ENCODE measurements at regions not wholly inside any gene's neighbourhood (a gene's known extent, or its start where the extent isn't known, plus 50 kb on each side); places are given as distances from the start of the nearest gene placed in this dataset.

DNA sequence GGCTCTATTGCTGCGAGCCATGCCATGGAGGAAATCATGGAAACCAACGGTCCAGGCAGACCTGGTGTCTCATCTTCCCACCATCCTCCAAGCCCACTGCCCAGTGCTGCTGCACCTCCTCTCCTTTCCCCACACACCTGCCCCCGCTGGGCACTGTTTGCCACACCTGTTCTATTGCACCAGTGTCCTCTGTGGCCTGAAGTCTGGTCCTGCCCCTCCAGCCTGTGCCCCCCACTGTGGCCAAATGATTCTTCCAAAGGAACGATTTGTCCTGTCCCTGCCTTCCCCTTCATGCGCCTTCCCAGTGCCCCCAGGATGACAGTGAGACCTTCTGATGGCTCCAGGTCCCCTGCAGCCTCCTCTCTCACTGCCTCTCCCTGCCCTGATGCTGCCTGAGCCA is 101.9 kb upstream of the TWIST2 start:
- Histone ChIP-seq H2BK120ac (ENCODE audit: insufficient read depth, low read length, poor library complexity) (no peak overlapping the region), H4K12ac (ENCODE audit: low read depth, low read length) (no peak overlapping the region), H3K27ac (ENCODE audit: low read depth, low read length) (no peak overlapping the region), H2AK5ac (ENCODE audit: low read length) (no peak overlapping the region), H2BK12ac (ENCODE audit: low read length) (no peak overlapping the region), H2BK5ac (ENCODE audit: low read depth, low read length, poor library complexity) (no peak overlapping the region), H2AFZ (ENCODE audit: insufficient read depth, low read length, poor library complexity) (no peak overlapping the region), H3K36me3 (ENCODE audit: control insufficient read depth in 1 of 2, insufficient read depth in 2 of 2, low read length in 2 of 2) (no peaks in the 10 kb centered on the region), H3K14ac (ENCODE audit: low read length) (no peak overlapping the region), H3K9ac (ENCODE audit: low read length) (no peak overlapping the region), H3K9me3 (ENCODE audit: insufficient read depth, low read depth, low read length) (peaks cover 39% of the 10 kb centered on the region), H4K91ac (ENCODE audit: low read depth, low read length) (no peak overlapping the region), H3K27me3 (ENCODE audit: insufficient read depth, low read length) (peaks cover 3% of the 10 kb centered on the region), H3K23ac (ENCODE audit: low read length) (no peak overlapping the region), H3K4me1 (ENCODE audit: control insufficient read depth in 1 of 2, insufficient read depth in 2 of 2, low read length in 2 of 2) (no peaks in the 10 kb centered on the region), H3K79me1 (ENCODE audit: low read length) (no peaks in the 10 kb centered on the region), H3K4me2 (ENCODE audit: low read length) (no peak overlapping the region), H3K4ac (ENCODE audit: low read depth, low read length) (no peak overlapping the region), H3K4me3 (ENCODE audit: low read depth, low read length) (no peak overlapping the region), H4K8ac (ENCODE audit: low read depth, low read length) (no peak overlapping the region), H3K18ac (ENCODE audit: low read length) (no peak overlapping the region), H3K79me2 (ENCODE audit: control insufficient read depth, insufficient read depth, low read length, poor library complexity) (no peaks in the 10 kb centered on the region)
- DNase-seq: no peak
- WGBS (ENCODE audit: extremely low coverage, insufficient coverage, insufficient read length): no CpG with 5 or more reads among the region's 5 CpGs

GRCh38 chr2:238747114-238747513 is 100.8 kb upstream of the TWIST2 start:
- Histone ChIP-seq H3K18ac (ENCODE audit: low read length) (no peak overlapping the region), H2BK5ac (ENCODE audit: low read depth, low read length, poor library complexity) (no peak overlapping the region), H3K36me3 (ENCODE audit: control insufficient read depth in 1 of 2, insufficient read depth in 2 of 2, low read length in 2 of 2) (no peaks in the 10 kb centered on the region), H2AFZ (ENCODE audit: insufficient read depth, low read length, poor library complexity) (no peak overlapping the region), H2BK12ac (ENCODE audit: low read length) (no peak overlapping the region), H3K4me3 (ENCODE audit: low read depth, low read length) (no peak overlapping the region), H2BK120ac (ENCODE audit: insufficient read depth, low read length, poor library complexity) (no peak overlapping the region), H2AK5ac (ENCODE audit: low read length) (no peak overlapping the region), H3K27ac (ENCODE audit: low read depth, low read length) (no peak overlapping the region), H4K8ac (ENCODE audit: low read depth, low read length) (no peak overlapping the region), H3K9me3 (ENCODE audit: insufficient read depth, low read depth, low read length) (peaks cover 33% of the 10 kb centered on the region), H3K27me3 (ENCODE audit: insufficient read depth, low read length) (peaks cover 3% of the 10 kb centered on the region), H3K4me2 (ENCODE audit: low read length) (no peak overlapping the region), H3K14ac (ENCODE audit: low read length) (no peak overlapping the region), H3K23ac (ENCODE audit: low read length) (no peak overlapping the region), H3K4me1 (ENCODE audit: control insufficient read depth in 1 of 2, insufficient read depth in 2 of 2, low read length in 2 of 2) (no peaks in the 10 kb centered on the region), H3K79me1 (ENCODE audit: low read length) (no peaks in the 10 kb centered on the region), H3K79me2 (ENCODE audit: control insufficient read depth, insufficient read depth, low read length, poor library complexity) (no peaks in the 10 kb centered on the region), H3K4ac (ENCODE audit: low read depth, low read length) (no peak overlapping the region), H4K91ac (ENCODE audit: low read depth, low read length) (no peak overlapping the region), H3K9ac (ENCODE audit: low read length) (no peak overlapping the region), H4K12ac (ENCODE audit: low read depth, low read length) (no peak overlapping the region)
- no CpG with 5 or more reads among the region's 18 CpGs for WGBS (ENCODE audit: extremely low coverage, insufficient coverage, insufficient read length)
- DNase-seq: no peak

- Histone ChIP-seq H3K79me2 (ENCODE audit: control insufficient read depth, insufficient read depth, low read length, poor library complexity) (no peaks in the 10 kb centered on the region), H3K18ac (ENCODE audit: low read length) (no peak overlapping the region), H3K23ac (ENCODE audit: low read length) (no peak overlapping the region), H4K12ac (ENCODE audit: low read depth, low read length) (no peak overlapping the region), H3K4me3 (ENCODE audit: low read depth, low read length) (no peak overlapping the region), H3K4me2 (ENCODE audit: low read length) (no peak overlapping the region), H3K36me3 (ENCODE audit: control insufficient read depth in 1 of 2, insufficient read depth in 2 of 2, low read length in 2 of 2) (no peaks in the 10 kb centered on the region), H4K8ac (ENCODE audit: low read depth, low read length) (no peak overlapping the region), H2BK120ac (ENCODE audit: insufficient read depth, low read length, poor library complexity) (no peak overlapping the region), H3K14ac (ENCODE audit: low read length) (no peak overlapping the region), H2BK12ac (ENCODE audit: low read length) (no peak overlapping the region), H3K9ac (ENCODE audit: low read length) (no peak overlapping the region), H3K27me3 (ENCODE audit: insufficient read depth, low read length) (no peaks in the 10 kb centered on the region), H3K79me1 (ENCODE audit: low read length) (no peaks in the 10 kb centered on the region), H3K9me3 (ENCODE audit: insufficient read depth, low read depth, low read length) (peaks cover 30% of the 10 kb centered on the region), H2AFZ (ENCODE audit: insufficient read depth, low read length, poor library complexity) (no peak overlapping the region), H3K4ac (ENCODE audit: low read depth, low read length) (no peak overlapping the region), H3K4me1 (ENCODE audit: control insufficient read depth in 1 of 2, insufficient read depth in 2 of 2, low read length in 2 of 2) (no peaks in the 10 kb centered on the region), H3K27ac (ENCODE audit: low read depth, low read length) (no peak overlapping the region), H2AK5ac (ENCODE audit: low read length) (no peak overlapping the region), H2BK5ac (ENCODE audit: low read depth, low read length, poor library complexity) (no peak overlapping the region), H4K91ac (ENCODE audit: low read depth, low read length) (no peak overlapping the region)
- DNase-seq: no peak
- no CpG with 5 or more reads among the region's 3 CpGs for WGBS (ENCODE audit: extremely low coverage, insufficient coverage, insufficient read length)
Observed at GRCh38 chr2:238747557-238747956, 100.3 kb upstream of the TWIST2 start.

- H4K12ac ChIP-seq (ENCODE audit: low read depth, low read length): no peak overlapping the region
- no peak overlapping the region for H2BK5ac ChIP-seq (ENCODE audit: low read depth, low read length, poor library complexity)
- H3K4me3 ChIP-seq (ENCODE audit: low read depth, low read length): no peak overlapping the region
- no peak overlapping the region for H3K14ac ChIP-seq (ENCODE audit: low read length)
- no peak overlapping the region for H4K91ac ChIP-seq (ENCODE audit: low read depth, low read length)
- H3K9ac ChIP-seq (ENCODE audit: low read length): no peak overlapping the region
- no peak overlapping the region for H3K23ac ChIP-seq (ENCODE audit: low read length)
- H2BK12ac ChIP-seq (ENCODE audit: low read length): no peak overlapping the region
- H3K27ac ChIP-seq (ENCODE audit: low read depth, low read length): no peak overlapping the region
- no peak overlapping the region for H2BK120ac ChIP-seq (ENCODE audit: insufficient read depth, low read length, poor library complexity)
- no peaks in the 10 kb centered on the region for H3K4me1 ChIP-seq (ENCODE audit: control insufficient read depth in 1 of 2, insufficient read depth in 2 of 2, low read length in 2 of 2)
- peaks cover 21% of the 10 kb centered on the region for H3K9me3 ChIP-seq (ENCODE audit: insufficient read depth, low read depth, low read length)
- no peak overlapping the region for H3K4me2 ChIP-seq (ENCODE audit: low read length)
- no peak overlapping the region for H3K4ac ChIP-seq (ENCODE audit: low read depth, low read length)
- H3K18ac ChIP-seq (ENCODE audit: low read length): no peak overlapping the region
- no peak overlapping the region for H4K8ac ChIP-seq (ENCODE audit: low read depth, low read length)
- no peaks in the 10 kb centered on the region for H3K79me2 ChIP-seq (ENCODE audit: control insufficient read depth, insufficient read depth, low read length, poor library complexity)
- WGBS (ENCODE audit: extremely low coverage, insufficient coverage, insufficient read length): no CpG with 5 or more reads among the region's 3 CpGs
- H3K79me1 ChIP-seq (ENCODE audit: low read length): no peaks in the 10 kb centered on the region
- no peak for DNase-seq
- H2AFZ ChIP-seq (ENCODE audit: insufficient read depth, low read length, poor library complexity): no peak overlapping the region
- no peak overlapping the region for H2AK5ac ChIP-seq (ENCODE audit: low read length)
- no peaks in the 10 kb centered on the region for H3K36me3 ChIP-seq (ENCODE audit: control insufficient read depth in 1 of 2, insufficient read depth in 2 of 2, low read length in 2 of 2)
- H3K27me3 ChIP-seq (ENCODE audit: insufficient read depth, low read length): no peaks in the 10 kb centered on the region
Observed at GRCh38 chr2:238750212-238750904, 97.5 kb upstream of the TWIST2 start.

All from trophoblast cell (in vitro differentiated cells and primary cell).